NCI-H82 (cell line): ENCODE measurements at regions not wholly inside any gene's neighbourhood (a gene's known extent, or its start where the extent isn't known, plus 50 kb on each side); places are given as distances from the start of the nearest gene placed in this dataset.
"Not testable (repeated sequence)": the region's sequence is repeated elsewhere in the genome, so short reads cannot be mapped to it uniquely, and the experiment has no call there.

ENCODE experiments used
- DNase-seq: peaks from one replicate; lab custom pipeline; 2025; lab: John Stamatoyannopoulos, UW

GRCh38 chr14:61160798-61161197, 120.3 kb downstream of the TMEM30B start:
- peak; percentile 2 for DNase-seq

- no peak for DNase-seq
Measured at GRCh38 chr14:61154641-61155040, 126.5 kb downstream of the TMEM30B start.

- no peak for DNase-seq
Measured at GRCh38 chr14:61153914-61154545, 127.1 kb downstream of the TMEM30B start.

- DNase-seq: peak; percentile 16
Measured at GRCh38 chr14:61153431-61153830, 127.7 kb downstream of the TMEM30B start.

GRCh38 chr14:61152851-61153364, 128.2 kb downstream of the TMEM30B start:
- DNase-seq: no peak

- DNase-seq: no peak
Measured at GRCh38 chr14:61151251-61151650, 129.9 kb downstream of the TMEM30B start.

GRCh38 chr14:61150851-61151250, 130.3 kb downstream of the TMEM30B start:
- DNase-seq: no peak

GRCh38 chr14:61149896-61150295, 131.2 kb downstream of the TMEM30B start:
- DNase-seq: no peak

- no peak for DNase-seq
Measured at GRCh38 chr14:61148742-61149350, 132.3 kb downstream of the TMEM30B start.

GRCh38 chr14:61147831-61148549, 133.1 kb downstream of the TMEM30B start:
- DNase-seq: no peak

GRCh38 chr14:61147381-61147821, 133.7 kb downstream of the TMEM30B start:
- no peak for DNase-seq

GRCh38 chr14:61146899-61147298, 134.2 kb downstream of the TMEM30B start:
- DNase-seq: no peak

GRCh38 chr14:61145903-61146481, 135.1 kb downstream of the TMEM30B start:
- peak; percentile 71 for DNase-seq

- peak; percentile 82 for DNase-seq
Measured at GRCh38 chr14:61145034-61145902, 135.9 kb downstream of the TMEM30B start.

- not testable (repeated sequence) for DNase-seq
Measured at GRCh38 chr14:61144117-61145033, 136.8 kb downstream of the TMEM30B start.

GRCh38 chr14:61140872-61141271, 140.3 kb downstream of the TMEM30B start:
- no peak for DNase-seq

- no peak for DNase-seq
Measured at GRCh38 chr14:61140271-61140670, 140.9 kb downstream of the TMEM30B start.

- DNase-seq: no peak
Measured at GRCh38 chr14:61139006-61139599, 142.0 kb downstream of the TMEM30B start.

GRCh38 chr14:61132894-61133293, 148.2 kb downstream of the TMEM30B start:
- no peak for DNase-seq

GRCh38 chr14:61132336-61132735, 148.8 kb downstream of the TMEM30B start:
- no peak for DNase-seq
